ENCODE measurements at regions not wholly inside any gene's neighbourhood (a gene's known extent, or its start where the extent isn't known, plus 50 kb on each side); places are given as distances from the start of the nearest gene placed in this dataset.
"Not testable (repeated sequence)": the region's sequence is repeated elsewhere in the genome, so short reads cannot be mapped to it uniquely, and the experiment has no call there.

DNA sequence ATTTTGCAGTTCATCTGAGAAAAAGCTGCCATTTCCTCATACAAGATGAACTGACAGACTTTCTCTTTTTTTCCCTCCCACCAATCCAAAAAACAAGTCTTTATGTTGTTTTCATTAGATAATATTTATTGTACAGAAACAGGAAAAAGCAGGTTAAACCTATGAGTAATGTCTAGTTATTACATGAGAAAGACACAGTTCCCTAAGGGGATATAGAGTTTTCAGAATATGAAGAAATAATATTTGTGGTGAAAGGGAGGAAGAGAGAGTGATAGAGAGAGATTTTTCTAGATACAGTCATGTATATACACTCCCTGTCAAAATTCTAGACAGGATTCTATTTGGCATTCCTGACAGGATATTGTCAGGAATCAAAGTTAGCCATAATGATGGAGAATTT, 392.4 kb downstream of the BMP2 start:
- H3K27me3 ChIP-seq = no peaks in the 10 kb centered on the region
- intact Hi-C loops (cut with DNase I; ENCODE audit: low total_unique reads) = no loop called here

DNA sequence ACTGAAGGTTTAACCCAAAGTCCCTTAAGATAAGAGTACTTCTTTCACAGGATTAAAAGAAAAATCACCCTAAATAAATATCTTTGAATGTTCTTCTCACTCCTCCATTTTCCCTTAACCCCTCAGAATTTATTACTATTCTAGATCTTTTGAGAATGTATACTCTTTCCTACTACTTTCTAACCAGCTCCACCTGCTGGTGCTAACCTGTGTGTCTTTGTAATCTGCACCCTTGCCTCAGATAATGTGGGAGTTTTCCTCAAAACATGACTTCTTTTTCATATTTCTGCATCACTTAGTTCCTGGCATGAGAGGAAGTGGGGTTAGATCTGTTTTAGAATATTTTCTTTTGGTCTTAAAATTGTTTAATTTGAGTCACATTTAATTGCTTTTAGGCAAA, 394.2 kb downstream of the BMP2 start:
- no peaks in the 10 kb centered on the region for H3K27me3 ChIP-seq
- H3K4me3 ChIP-seq = no peak overlapping the region
- H3K4me1 ChIP-seq = no peaks in the 10 kb centered on the region
- intact Hi-C loops (cut with DNase I; ENCODE audit: low total_unique reads) = no loop called here
- H3K9me3 ChIP-seq = no peaks in the 10 kb centered on the region
- no peak for TF ChIP-seq POLR2A (IDR thresholded peaks at IDR 0.05)
- TF ChIP-seq, protein P1, sequence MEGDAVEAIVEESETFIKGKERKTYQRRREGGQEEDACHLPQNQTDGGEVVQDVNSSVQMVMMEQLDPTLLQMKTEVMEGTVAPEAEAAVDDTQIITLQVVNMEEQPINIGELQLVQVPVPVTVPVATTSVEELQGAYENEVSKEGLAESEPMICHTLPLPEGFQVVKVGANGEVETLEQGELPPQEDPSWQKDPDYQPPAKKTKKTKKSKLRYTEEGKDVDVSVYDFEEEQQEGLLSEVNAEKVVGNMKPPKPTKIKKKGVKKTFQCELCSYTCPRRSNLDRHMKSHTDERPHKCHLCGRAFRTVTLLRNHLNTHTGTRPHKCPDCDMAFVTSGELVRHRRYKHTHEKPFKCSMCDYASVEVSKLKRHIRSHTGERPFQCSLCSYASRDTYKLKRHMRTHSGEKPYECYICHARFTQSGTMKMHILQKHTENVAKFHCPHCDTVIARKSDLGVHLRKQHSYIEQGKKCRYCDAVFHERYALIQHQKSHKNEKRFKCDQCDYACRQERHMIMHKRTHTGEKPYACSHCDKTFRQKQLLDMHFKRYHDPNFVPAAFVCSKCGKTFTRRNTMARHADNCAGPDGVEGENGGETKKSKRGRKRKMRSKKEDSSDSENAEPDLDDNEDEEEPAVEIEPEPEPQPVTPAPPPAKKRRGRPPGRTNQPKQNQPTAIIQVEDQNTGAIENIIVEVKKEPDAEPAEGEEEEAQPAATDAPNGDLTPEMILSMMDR (IDR thresholded peaks at IDR 0.05 in 4 of 5, conservative IDR thresholded peaks at IDR 0.05 in 1 of 5) = no peak
- DNase-seq = no peak
- no peak overlapping the region for H3K27ac ChIP-seq
- in situ Hi-C loops (cut with MboI; ENCODE audit: low sequenced_read_pairs in 4 of 4) = no loop called here
- ATAC-seq = no peak
- H3K36me3 ChIP-seq = no peaks in the 10 kb centered on the region

More for the DNA sequence above, 392.4 kb downstream of the BMP2 start:
- TF ChIP-seq, protein P1 (IDR thresholded peaks at IDR 0.05 in 4 of 5, conservative IDR thresholded peaks at IDR 0.05 in 1 of 5) = no peak
- no peak for TF ChIP-seq POLR2A (IDR thresholded peaks at IDR 0.05)
- Histone ChIP-seq H3K27ac (no peak overlapping the region), H3K9me3 (no peaks in the 10 kb centered on the region), H3K36me3 (no peaks in the 10 kb centered on the region), H3K4me1 (no peaks in the 10 kb centered on the region), H3K4me3 (no peak overlapping the region)
- in situ Hi-C loops (cut with MboI; ENCODE audit: low sequenced_read_pairs in 4 of 4) = loop anchor here in 1 of 4 donors (10.0 kb wide), 1 partner anchor 45 kb away; no protein-coding TSS in a partner anchor
- no peak for ATAC-seq
- no peak for DNase-seq

DNA sequence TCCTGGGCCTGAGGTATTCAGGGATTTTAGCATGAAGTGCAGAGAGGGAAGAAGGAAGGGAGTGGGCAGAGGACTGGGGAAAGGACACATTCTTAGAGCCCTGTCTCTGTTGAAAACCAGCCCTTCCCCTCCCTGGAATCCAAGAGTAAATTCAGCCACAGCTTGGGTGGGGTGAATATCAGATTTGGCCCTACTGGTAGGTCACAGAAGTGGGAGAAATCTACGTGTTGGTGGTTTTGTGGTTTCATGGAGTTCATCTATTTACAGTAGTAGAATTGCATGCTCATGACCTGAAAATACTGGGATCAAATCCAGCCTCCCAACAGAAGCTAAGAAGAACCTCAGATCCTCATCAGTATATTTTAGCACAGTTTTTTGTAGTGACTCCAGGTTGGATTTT, 404.4 kb downstream of the BMP2 start:
- intact Hi-C loops (cut with DNase I; ENCODE audit: low total_unique reads) (no loop called here), in situ Hi-C loops (cut with MboI; ENCODE audit: low sequenced_read_pairs in 4 of 4) (no loop called here)
- H3K4me1 ChIP-seq = no peaks in the 10 kb centered on the region

DNA sequence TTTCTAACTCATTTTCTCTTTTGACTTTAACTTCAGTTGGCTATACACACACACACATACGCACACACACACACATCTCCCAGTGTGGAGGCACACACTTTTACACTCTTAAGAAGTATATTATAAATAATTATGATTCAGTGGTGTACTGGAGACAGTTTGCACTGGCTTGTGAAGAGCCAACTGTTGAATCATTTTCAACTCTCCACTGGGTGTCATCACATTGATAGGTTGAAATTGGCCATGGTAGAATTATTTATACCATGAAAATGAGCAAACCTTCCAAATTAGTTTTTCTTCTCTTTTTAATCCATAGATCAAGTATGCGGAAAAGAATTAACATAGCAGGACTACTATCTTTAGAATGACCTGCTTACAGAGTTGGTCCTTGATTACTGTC, 407.1 kb downstream of the BMP2 start:
- TF ChIP-seq, protein P1 (IDR thresholded peaks at IDR 0.05 in 4 of 5, conservative IDR thresholded peaks at IDR 0.05 in 1 of 5) = no peak
- no peak for TF ChIP-seq POLR2A (IDR thresholded peaks at IDR 0.05)
- H3K36me3 ChIP-seq = no peaks in the 10 kb centered on the region
- ATAC-seq (no peak), DNase-seq (no peak)
- in situ Hi-C loops (cut with MboI; ENCODE audit: low sequenced_read_pairs in 4 of 4) (no loop called here), intact Hi-C loops (cut with DNase I; ENCODE audit: low total_unique reads) (no loop called here)
- H3K9me3 ChIP-seq = no peaks in the 10 kb centered on the region
- no peak overlapping the region for H3K27ac ChIP-seq
- no peaks in the 10 kb centered on the region for H3K27me3 ChIP-seq
- no peak overlapping the region for H3K4me3 ChIP-seq
- no peaks in the 10 kb centered on the region for H3K4me1 ChIP-seq

More for the DNA sequence above, 404.4 kb downstream of the BMP2 start:
- ATAC-seq = no peak
- no peaks in the 10 kb centered on the region for H3K27me3 ChIP-seq
- H3K27ac ChIP-seq = no peak overlapping the region
- H3K4me3 ChIP-seq = no peak overlapping the region
- no peaks in the 10 kb centered on the region for H3K9me3 ChIP-seq
- DNase-seq = no peak
- TF ChIP-seq, protein P1 (IDR thresholded peaks at IDR 0.05 in 4 of 5, conservative IDR thresholded peaks at IDR 0.05 in 1 of 5) = no peak
- no peak for TF ChIP-seq POLR2A (IDR thresholded peaks at IDR 0.05)
- H3K36me3 ChIP-seq = no peaks in the 10 kb centered on the region

DNA sequence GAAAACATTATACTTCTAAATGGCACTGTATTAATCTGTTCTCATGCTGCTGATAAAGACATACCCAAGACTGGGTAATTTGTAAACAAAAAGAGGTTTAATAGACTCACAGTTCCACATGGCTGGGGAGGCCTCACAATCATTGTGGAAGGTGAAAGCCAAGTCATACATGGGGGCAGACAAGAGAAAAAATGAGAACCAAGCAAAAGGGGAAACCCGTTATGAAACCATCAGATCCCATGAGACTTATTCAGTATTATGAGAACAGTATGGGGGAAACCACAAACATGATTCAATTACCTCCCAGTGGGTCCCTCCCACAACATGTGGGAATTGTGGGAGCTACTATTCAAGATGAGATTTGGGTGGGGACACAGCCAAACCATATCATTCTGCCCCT, 408.3 kb downstream of the BMP2 start:
- H3K9me3 ChIP-seq; H3K36me3 ChIP-seq; H3K27ac ChIP-seq; intact Hi-C loops (cut with DNase I; ENCODE audit: low total_unique reads); H3K27me3 ChIP-seq; in situ Hi-C loops (cut with MboI; ENCODE audit: low sequenced_read_pairs in 4 of 4); H3K4me3 ChIP-seq; ATAC-seq; DNase-seq; H3K4me1 ChIP-seq: not testable (repeated sequence)
